Mesenchymal stem cell (in vitro differentiated cells and primary cell): ENCODE measurements at regions not wholly inside any gene's neighbourhood (a gene's known extent, or its start where the extent isn't known, plus 50 kb on each side); places are given as distances from the start of the nearest gene placed in this dataset.

Source experiments
- DNase-seq: peaks from one replicate; pipeline ENCODE4 v3.0.0-alpha.2; 2013
- H2AFZ ChIP-seq: one replicate; pipeline ENCODE4 v1.6.1; 2013; ENCODE audit warnings: low read depth, mild to moderate bottlenecking, control low read depth, inconsistent platforms, low read length, moderate library complexity
- H2AK5ac ChIP-seq: 2 replicates; pipeline ENCODE4 v1.6.1; 2013; ENCODE audit warnings: low read length, moderate library complexity, mild to moderate bottlenecking, inconsistent platforms; ENCODE audit not compliant: severe bottlenecking
- H2BK120ac ChIP-seq: one replicate; pipeline ENCODE4 v1.6.1; 2013; ENCODE audit warnings: low read depth, mild to moderate bottlenecking, inconsistent platforms, low read length, moderate library complexity
- H2BK12ac ChIP-seq, 2 experiments: one replicate each; pipeline ENCODE4 v1.6.1; 2013; ENCODE audit warnings: inconsistent platforms in 2 of 2, low read length in 2 of 2, mild to moderate bottlenecking in 2 of 2, moderate library complexity in 2 of 2, control low read depth in 1 of 2
- H2BK15ac ChIP-seq: one replicate; pipeline ENCODE4 v1.6.1; 2013; ENCODE audit warnings: mild to moderate bottlenecking, low read depth, inconsistent platforms; ENCODE audit not compliant: poor library complexity, severe bottlenecking
- H2BK5ac ChIP-seq: 2 replicates; pipeline ENCODE4 v1.6.1; 2013; ENCODE audit warnings: low read depth, mild to moderate bottlenecking, low read length, control low read depth, inconsistent platforms; ENCODE audit not compliant: poor library complexity, severe bottlenecking
- H3K14ac ChIP-seq, 2 experiments: one replicate each; pipeline ENCODE4 v1.6.1; 2013; ENCODE audit warnings: inconsistent platforms in 2 of 2, low read length in 2 of 2, control low read depth in 1 of 2, mild to moderate bottlenecking in 1 of 2, moderate library complexity in 1 of 2
- H3K18ac ChIP-seq, 2 experiments: one replicate each; pipeline ENCODE4 v1.6.1; 2013; ENCODE audit warnings: inconsistent platforms in 2 of 2, low read length in 2 of 2, control low read depth in 1 of 2, low read depth in 1 of 2, mild to moderate bottlenecking in 1 of 2
- H3K23ac ChIP-seq, 2 experiments: one replicate each; pipeline ENCODE4 v1.6.1; 2013; ENCODE audit warnings: inconsistent platforms in 2 of 2, low read length in 2 of 2, mild to moderate bottlenecking in 2 of 2, moderate library complexity in 2 of 2, control low read depth in 1 of 2
- H3K27ac ChIP-seq: 2 replicates; pipeline ENCODE4 v1.5.1; 2013; ENCODE audit warnings: mild to moderate bottlenecking, moderate library complexity, low read length, control low read depth, inconsistent platforms; ENCODE audit not compliant: poor library complexity, severe bottlenecking
- H3K27me3 ChIP-seq, 2 experiments: 2 replicates each; pipeline versions ENCODE4 v1.6.1 to v1.7.0; 2013; ENCODE audit warnings: low read length in 2 of 2, mild to moderate bottlenecking in 2 of 2, moderate library complexity in 2 of 2, control low read depth in 1 of 2, inconsistent platforms in 1 of 2; ENCODE audit not compliant: control insufficient read depth in 1 of 2, insufficient read depth in 1 of 2
- H3K36me3 ChIP-seq, 2 experiments: 2 replicates each; pipeline versions ENCODE4 v1.6.1 to v1.7.0; 2013; ENCODE audit warnings: low read length in 2 of 2, control low read depth in 1 of 2, inconsistent platforms in 1 of 2, low read depth in 1 of 2, mild to moderate bottlenecking in 1 of 2; ENCODE audit not compliant: insufficient read depth in 2 of 2, control insufficient read depth in 1 of 2
- H3K4ac ChIP-seq, 2 experiments: one replicate each; pipeline ENCODE4 v1.6.1; 2013; ENCODE audit warnings: inconsistent platforms in 2 of 2, low read length in 2 of 2, mild to moderate bottlenecking in 2 of 2, moderate library complexity in 2 of 2, control low read depth in 1 of 2, low read depth in 1 of 2
- H3K4me1 ChIP-seq: 2 replicates; pipeline ENCODE4 v1.6.1; 2013; ENCODE audit warnings: low read depth, low read length, control low read depth; ENCODE audit not compliant: control insufficient read depth, insufficient read depth
- H3K4me2 ChIP-seq: 2 replicates; pipeline ENCODE4 v1.6.1; 2013; ENCODE audit warnings: low read length, mild to moderate bottlenecking, inconsistent platforms; ENCODE audit not compliant: poor library complexity, severe bottlenecking
- H3K4me3 ChIP-seq, 2 experiments: 2 replicates each; pipeline versions ENCODE4 v1.5.1 to v1.7.0; 2013; ENCODE audit warnings: low read length in 2 of 2, mild to moderate bottlenecking in 2 of 2, control low read depth in 1 of 2, low read depth in 1 of 2; ENCODE audit not compliant: insufficient read depth in 1 of 2
- H3K79me1 ChIP-seq: replicated peaks from 2 replicates; pipeline ENCODE4 v1.6.1; 2013; ENCODE audit warnings: mild to moderate bottlenecking, control low read depth, low read length, inconsistent platforms; ENCODE audit not compliant: poor library complexity, severe bottlenecking
- H3K9ac ChIP-seq: 2 replicates; pipeline ENCODE4 v1.7.0; 2013; ENCODE audit warnings: mild to moderate bottlenecking, low read length, moderate library complexity
- H3K9me3 ChIP-seq: 2 replicates; pipeline ENCODE4 v1.7.0; 2013; ENCODE audit warnings: mild to moderate bottlenecking, low read length; ENCODE audit not compliant: control insufficient read depth
- H4K8ac ChIP-seq: one replicate; pipeline ENCODE4 v1.6.1; 2013; ENCODE audit warnings: inconsistent platforms, mild to moderate bottlenecking, low read length, moderate library complexity
- H4K91ac ChIP-seq: one replicate; pipeline ENCODE4 v1.6.1; 2013; ENCODE audit warnings: mild to moderate bottlenecking, low read length, inconsistent platforms
- WGBS: methylation state at CpG from one replicate; pipeline ENCODE4 v1.1.7; 2013; ENCODE audit warnings: mixed read lengths; 5-methylcytosine and 5-hydroxymethylcytosine counted together

- Histone ChIP-seq H3K4me2 (no peak overlapping the region), H2BK12ac (no peak overlapping the region), H3K23ac (no peak overlapping the region), H2AFZ (no peak overlapping the region), H3K9ac (no peak overlapping the region), H2BK15ac (no peak overlapping the region), H3K14ac (no peak overlapping the region), H3K27ac (no peak overlapping the region), H3K36me3 (no peaks in the 10 kb centered on the region), H2AK5ac (no peak overlapping the region), H3K18ac (no peak overlapping the region), H3K79me1 (no peaks in the 10 kb centered on the region), H4K8ac (no peak overlapping the region), H3K4ac (no peak overlapping the region), H3K4me1 (no peaks in the 10 kb centered on the region), H3K4me3 (no peak overlapping the region), H2BK5ac (no peak overlapping the region), H3K27me3 (peaks cover 0 to 2% of the 10 kb centered on the region in 2 experiments), H3K9me3 (no peaks in the 10 kb centered on the region), H2BK120ac (no peak overlapping the region), H4K91ac (no peak overlapping the region)
- WGBS = 86% methylated on average over 15 of the region's 17 CpGs
- DNase-seq = no peak
Measured at GRCh38 chr22:49272546-49273125, 555.0 kb downstream of the BRD1 start.

DNA sequence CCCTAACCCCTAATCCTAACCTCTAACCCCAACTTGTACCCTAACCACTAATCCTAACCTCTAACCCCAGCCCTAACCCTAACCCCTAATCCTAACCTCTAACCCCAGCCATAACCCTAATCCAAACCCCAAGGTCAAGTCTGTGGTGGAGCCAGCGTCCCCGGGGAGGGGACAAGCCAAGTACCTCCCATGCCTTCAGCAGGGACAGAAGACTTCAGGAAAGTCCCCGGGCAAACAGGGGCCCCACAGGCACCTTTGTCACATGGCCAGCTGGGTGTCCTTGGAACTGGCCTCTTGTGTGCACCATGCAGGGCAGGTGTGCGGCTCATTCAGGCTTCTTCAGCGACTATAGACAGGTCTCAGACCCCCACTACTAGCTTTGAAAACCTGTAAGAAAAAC lies 555.8 kb downstream of the BRD1 start:
- H3K18ac ChIP-seq = no peak overlapping the region
- H4K91ac ChIP-seq = no peak overlapping the region
- H3K4me2 ChIP-seq = no peak overlapping the region
- no peaks in the 10 kb centered on the region for H3K4me1 ChIP-seq
- H2BK120ac ChIP-seq = no peak overlapping the region
- no peak overlapping the region for H3K14ac ChIP-seq
- WGBS = 63% methylated on average over 5 of the region's 5 CpGs
- H3K4me3 ChIP-seq = no peak overlapping the region
- no peak overlapping the region for H3K9ac ChIP-seq
- H3K9me3 ChIP-seq = no peaks in the 10 kb centered on the region
- no peak overlapping the region for H4K8ac ChIP-seq
- H2BK15ac ChIP-seq = no peak overlapping the region
- no peak overlapping the region for H2BK12ac ChIP-seq
- H2AK5ac ChIP-seq = no peak overlapping the region
- H2BK5ac ChIP-seq = no peak overlapping the region
- peaks cover 0 to 2% of the 10 kb centered on the region in 2 experiments for H3K27me3 ChIP-seq
- no peak overlapping the region for H3K4ac ChIP-seq
- no peaks in the 10 kb centered on the region for H3K36me3 ChIP-seq
- no peak for DNase-seq
- no peak overlapping the region for H3K27ac ChIP-seq
- no peak overlapping the region for H2AFZ ChIP-seq
- no peaks in the 10 kb centered on the region for H3K79me1 ChIP-seq
- H3K23ac ChIP-seq = no peak overlapping the region

- Histone ChIP-seq H4K91ac (no peak overlapping the region), H2BK12ac (no peak overlapping the region), H3K14ac (no peak overlapping the region), H2BK5ac (no peak overlapping the region), H3K79me1 (no peaks in the 10 kb centered on the region), H3K4me1 (no peaks in the 10 kb centered on the region), H3K4me3 (no peak overlapping the region), H2BK120ac (no peak overlapping the region), H3K23ac (no peak overlapping the region), H3K27me3 (peaks cover 0 to 2% of the 10 kb centered on the region in 2 experiments), H3K9me3 (no peaks in the 10 kb centered on the region), H3K36me3 (no peaks in the 10 kb centered on the region), H2AK5ac (no peak overlapping the region), H4K8ac (no peak overlapping the region), H3K18ac (no peak overlapping the region), H3K4ac (no peak overlapping the region), H3K27ac (no peak overlapping the region), H2AFZ (no peak overlapping the region), H2BK15ac (no peak overlapping the region), H3K9ac (no peak overlapping the region), H3K4me2 (no peak overlapping the region)
- no peak for DNase-seq
Measured at GRCh38 chr22:49271369-49271727, 556.3 kb downstream of the BRD1 start.

- H3K9ac ChIP-seq = no peak overlapping the region
- WGBS = 79% methylated on average over 17 of the region's 17 CpGs
- H3K27me3 ChIP-seq = peaks cover 0 to 2% of the 10 kb centered on the region in 2 experiments
- H4K91ac ChIP-seq = no peak overlapping the region
- no peaks in the 10 kb centered on the region for H3K79me1 ChIP-seq
- no peaks in the 10 kb centered on the region for H3K36me3 ChIP-seq
- no peak overlapping the region for H2BK15ac ChIP-seq
- no peak overlapping the region for H3K4me2 ChIP-seq
- H2BK120ac ChIP-seq = no peak overlapping the region
- no peak overlapping the region for H2BK5ac ChIP-seq
- H2AFZ ChIP-seq = no peak overlapping the region
- H2AK5ac ChIP-seq = no peak overlapping the region
- H3K4me1 ChIP-seq = no peaks in the 10 kb centered on the region
- no peak overlapping the region for H3K4ac ChIP-seq
- no peak overlapping the region for H3K23ac ChIP-seq
- H3K18ac ChIP-seq = no peak overlapping the region
- H4K8ac ChIP-seq = no peak overlapping the region
- no peak overlapping the region for H3K4me3 ChIP-seq
- H3K9me3 ChIP-seq = no peaks in the 10 kb centered on the region
- DNase-seq = no peak
- H2BK12ac ChIP-seq = no peak overlapping the region
- no peak overlapping the region for H3K14ac ChIP-seq
- no peak overlapping the region for H3K27ac ChIP-seq
Measured at GRCh38 chr22:49270595-49271368, 556.9 kb downstream of the BRD1 start.
